DMS 273 (cell line): ENCODE measurements at regions not wholly inside any gene's neighbourhood (a gene's known extent, or its start where the extent isn't known, plus 50 kb on each side); places are given as distances from the start of the nearest gene placed in this dataset.
"Not testable (repeated sequence)": the region's sequence is repeated elsewhere in the genome, so short reads cannot be mapped to it uniquely, and the experiment has no call there.

Source experiments
- DNase-seq: peaks from one replicate; lab custom pipeline; 2025; ENCODE audit not compliant: unreplicated experiment; lab: John Stamatoyannopoulos, UW

DNA sequence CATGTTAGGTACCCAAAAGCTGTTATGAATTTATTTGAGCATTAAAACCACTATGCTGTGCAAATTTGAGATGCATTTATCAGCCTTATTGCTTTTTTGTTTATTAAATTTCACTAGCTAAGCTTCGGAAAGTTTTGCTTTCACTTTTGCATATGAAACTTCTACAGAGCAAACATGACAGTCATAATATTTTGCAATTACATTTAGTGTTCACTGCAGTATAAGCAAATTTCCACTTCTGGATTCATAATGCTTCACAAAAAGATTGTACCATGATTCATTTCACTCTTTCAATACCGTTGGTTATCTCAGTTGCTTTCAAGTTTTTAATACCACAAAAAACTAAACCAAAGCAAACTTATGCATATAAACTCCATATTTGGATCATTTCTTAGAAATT, 228.7 kb upstream of the SLC8A1 start:
- DNase-seq, result no peak

DNA sequence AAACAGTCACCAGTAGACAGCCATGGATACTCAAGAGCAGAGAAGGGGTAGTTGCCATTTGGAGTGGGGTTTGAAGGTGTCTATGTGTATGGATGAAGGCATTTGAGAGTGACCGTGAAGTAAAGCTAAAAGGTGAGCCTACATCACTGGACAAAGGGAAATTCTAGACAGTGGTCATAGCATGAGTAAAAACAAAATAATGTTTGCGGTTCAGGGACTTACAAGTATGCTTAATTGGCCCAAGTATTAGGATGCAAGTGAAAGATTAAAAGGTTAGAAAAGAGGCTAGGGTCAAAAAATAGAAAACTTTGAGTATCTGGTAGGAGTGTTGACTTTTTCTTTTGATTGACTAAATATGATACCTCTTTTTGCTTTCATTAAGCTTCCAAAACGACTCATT, 238.1 kb upstream of the SLC8A1 start:
- no peak for DNase-seq

DNA sequence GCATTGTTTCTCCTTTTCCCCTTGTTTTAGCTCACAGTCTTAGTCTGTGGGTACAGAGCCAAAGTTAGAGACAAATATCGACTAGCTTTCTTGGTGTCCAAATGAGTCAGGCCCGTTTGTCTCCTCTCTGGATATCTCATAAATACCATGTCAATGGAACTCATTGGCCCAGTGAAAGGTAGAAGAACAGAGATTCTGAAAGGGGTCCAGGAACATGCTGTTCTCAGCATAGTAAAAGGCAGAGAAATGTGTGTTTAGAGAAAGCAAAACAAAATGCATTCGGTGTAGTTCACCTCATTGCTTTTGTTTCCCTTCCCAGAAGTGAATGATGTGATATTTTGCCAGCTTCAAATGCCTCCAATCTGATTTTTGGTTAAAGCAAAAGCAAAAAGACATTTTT, 238.6 kb upstream of the SLC8A1 start:
- no peak for DNase-seq

DNA sequence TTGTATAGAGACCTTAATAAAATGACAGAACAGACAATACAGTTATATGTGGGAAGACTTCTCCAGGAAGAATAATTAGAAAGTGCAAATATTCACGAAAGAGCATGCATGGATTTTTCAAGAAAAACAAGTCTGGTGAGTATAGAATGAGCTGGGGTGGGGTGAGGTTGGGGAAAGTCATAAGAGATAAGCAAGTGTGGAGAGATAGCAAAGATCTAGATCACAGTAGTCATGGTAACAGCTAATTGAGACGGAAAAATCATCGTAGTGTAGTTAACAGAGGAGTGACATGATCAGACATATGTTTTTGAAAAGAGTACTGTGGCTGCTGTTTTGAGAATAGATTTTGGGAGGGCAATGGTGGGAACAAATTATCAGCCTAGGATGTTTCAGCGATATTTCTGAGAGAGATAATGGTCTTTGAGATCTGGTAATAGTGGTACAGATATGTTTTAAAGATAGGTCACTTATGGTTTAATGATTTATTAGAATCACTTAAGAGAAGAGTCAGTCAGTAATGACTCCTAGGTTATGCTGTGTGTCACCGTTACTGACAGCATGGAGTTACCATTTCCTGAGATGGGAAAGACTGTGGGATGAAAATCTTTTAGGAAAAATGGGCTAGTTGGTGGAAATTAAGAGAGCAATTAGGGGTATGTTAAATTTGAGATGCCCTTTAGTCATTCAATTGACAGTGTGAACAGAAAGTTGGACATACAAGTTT, 248.5 kb upstream of the SLC8A1 start:
- DNase-seq, result no peak

DNA sequence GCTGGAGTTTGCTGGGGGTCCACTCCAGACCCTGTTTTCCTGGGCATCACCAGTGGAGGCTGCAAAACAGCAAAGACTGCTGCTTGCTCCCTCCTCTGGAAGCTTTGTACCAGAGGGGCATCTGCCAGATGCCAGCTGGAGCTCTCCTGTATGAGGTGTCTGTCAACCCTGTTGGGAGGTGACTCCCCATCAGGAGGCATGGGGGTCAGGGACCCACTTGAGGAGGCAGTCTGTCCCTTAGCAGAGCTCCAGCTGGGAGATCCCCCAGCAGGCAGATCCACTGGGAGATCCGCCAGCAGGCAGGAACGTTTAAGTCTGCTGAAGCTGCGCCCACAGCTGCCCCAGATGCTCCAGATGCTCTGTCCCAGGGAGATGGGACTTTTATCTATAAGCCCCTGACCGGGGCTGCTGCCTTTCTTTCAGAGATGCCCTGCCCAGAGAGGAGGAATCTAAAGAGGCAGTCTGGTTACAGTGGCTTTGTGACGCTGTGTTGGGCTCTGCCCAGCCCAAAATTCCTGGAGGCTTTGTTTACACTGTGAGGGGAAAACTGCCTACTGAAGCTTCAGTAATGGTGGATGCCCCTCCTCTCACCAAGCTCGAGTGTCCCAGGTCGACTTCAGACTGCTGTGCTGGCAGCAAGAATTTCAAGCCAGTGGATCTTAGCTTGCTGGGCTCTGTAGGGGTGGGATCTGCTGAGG, 260.5 kb upstream of the SLC8A1 start:
- not testable (repeated sequence) for DNase-seq

DNA sequence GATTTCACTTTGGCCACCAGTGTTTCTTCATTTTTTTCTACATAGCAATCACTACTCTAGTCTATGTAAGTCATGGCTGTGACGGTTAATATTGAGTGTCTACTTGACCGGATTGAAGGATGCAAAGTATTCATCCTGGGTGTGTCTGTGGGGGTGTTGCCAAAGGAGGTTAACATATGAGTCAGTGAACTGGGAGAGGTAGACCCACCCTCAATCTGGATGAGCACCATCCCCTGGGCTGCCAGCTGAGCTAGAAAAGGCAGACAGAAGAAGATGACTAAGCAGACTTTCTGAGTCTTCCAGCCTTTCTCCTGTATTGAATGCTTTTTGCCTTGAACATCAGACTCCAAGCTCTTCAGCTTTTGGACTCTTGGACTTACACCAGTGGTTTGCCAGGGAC, 265.0 kb upstream of the SLC8A1 start:
- no peak for DNase-seq

DNA sequence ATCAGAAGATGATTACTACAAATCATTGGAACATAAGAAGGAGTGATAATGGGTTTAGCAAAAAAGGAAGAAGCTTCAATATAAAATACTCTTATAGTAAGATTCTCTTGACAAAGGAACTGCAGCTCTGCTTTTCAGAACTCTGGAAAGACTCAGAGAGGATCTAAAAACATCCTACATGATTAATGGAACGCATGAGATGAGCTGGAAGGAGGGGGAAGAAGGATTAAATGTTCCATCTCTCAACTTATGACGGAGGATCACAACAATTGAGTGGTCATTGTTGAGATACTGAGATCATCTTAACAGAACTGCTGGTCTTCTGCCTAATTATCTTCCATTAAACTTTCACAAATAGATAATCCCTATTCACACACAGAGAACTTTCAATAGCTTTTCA, 267.5 kb upstream of the SLC8A1 start:
- DNase-seq, result no peak

DNA sequence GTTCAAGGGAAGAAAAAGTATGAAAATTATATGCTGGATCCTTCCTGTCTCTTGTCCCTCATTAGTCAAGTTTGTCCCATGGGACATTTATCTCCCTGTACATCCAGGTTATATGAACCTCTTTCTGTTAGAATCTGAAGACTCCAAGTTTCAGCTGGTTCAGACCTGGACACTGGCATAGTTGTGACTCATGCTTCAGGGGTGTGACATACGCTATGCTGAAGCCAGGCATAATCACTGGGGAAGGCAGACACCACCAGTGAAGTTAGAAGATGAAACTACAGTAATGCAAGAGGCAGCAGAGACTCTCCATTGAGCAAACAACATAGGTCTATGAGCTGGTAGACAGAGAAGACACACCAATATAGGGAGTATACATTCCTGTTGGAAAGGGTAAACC, 269.7 kb upstream of the SLC8A1 start:
- DNase-seq, result no peak

DNA sequence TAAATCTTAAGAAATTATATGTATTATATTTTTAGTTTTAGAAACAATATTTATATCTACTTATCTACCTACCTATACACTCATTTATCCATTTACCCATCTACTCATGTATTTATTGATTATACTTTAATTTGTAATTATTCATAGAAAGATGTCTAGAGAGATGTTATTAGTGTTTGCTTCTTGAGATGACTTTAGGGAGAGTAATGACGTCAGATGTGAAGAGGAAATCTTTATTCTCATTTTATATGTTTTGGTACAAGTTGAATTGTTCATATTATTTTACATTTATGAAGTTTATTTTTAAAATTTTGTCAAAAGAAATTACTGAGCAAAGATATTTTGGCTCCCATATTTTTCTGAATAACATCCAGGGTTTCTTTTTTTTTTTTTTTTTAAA, 271.3 kb upstream of the SLC8A1 start:
- DNase-seq, result no peak

DNA sequence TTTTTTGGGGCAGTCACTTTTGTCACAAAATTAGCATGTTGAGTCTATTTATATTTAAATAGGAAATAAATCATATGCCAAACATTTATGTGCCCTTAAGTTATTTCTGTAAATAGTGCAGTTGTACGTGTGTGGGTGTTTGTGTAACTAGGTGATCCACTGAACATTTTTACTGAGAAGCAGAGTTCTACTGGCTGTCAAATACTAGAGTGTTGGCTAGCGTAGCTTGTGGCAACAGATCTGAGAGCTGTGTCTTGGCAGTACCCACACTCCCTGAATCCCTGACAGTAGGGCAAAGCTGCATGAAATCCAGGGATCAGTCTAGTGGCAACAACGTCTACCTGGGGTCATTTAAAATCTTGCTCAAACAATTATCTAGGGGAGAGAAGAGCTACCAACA, 273.1 kb upstream of the SLC8A1 start:
- DNase-seq, result no peak

DNA sequence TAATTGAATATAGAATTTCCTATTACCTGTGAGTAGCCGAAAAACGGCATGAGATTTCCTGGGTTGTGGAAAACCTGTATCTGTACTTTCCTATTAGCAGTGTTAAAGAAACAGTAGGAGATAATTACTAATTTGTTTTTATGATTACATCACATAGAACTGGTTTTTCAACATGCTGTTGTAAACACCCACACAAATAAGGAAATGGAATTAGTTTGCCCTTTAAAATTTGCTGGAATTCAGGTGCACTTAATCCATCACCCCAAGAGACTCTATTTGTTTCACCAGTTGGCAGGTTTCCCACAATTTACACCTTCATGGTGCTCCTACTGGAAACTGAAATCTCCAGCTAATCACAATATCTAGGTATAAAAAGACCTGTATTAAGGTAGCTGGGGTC, 274.1 kb upstream of the SLC8A1 start:
- DNase-seq, result no peak

DNA sequence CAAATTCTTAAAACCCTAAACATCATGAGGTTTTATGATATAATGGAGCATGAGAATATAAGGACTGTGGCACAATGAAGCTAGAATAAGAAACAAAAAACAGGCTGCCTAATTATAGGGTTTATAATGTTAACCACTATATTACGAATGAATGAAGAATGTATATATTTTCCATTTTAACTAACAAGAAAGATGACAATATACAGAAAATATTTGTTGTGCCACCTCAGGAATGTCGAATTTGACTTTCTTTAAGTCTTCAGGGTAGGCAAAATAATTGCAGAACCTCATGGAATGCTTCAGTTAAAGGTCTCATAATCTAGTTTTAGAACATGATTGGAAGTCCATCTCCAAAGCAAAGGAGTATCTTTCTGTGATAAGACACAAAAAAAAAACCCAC, 282.9 kb upstream of the SLC8A1 start:
- no peak for DNase-seq

DNA sequence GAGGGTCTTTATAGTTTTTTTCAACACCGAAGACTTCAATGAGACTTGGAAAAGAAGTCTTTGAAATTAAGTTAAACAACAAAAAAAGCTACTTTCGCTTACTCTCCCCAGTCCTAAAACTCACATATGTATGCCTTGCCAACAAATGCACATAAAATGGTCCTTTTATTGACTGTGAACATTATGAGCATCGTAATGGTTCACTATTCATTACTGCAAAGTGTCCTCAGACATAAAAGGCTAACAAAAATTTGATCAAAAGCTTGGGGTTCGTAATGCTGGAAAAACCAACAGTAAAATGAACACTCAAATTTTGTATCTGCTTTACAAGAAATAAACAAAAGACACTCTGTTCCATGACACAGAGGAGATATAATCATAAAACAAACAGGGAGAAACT, 285.3 kb upstream of the SLC8A1 start:
- no peak for DNase-seq

DNA sequence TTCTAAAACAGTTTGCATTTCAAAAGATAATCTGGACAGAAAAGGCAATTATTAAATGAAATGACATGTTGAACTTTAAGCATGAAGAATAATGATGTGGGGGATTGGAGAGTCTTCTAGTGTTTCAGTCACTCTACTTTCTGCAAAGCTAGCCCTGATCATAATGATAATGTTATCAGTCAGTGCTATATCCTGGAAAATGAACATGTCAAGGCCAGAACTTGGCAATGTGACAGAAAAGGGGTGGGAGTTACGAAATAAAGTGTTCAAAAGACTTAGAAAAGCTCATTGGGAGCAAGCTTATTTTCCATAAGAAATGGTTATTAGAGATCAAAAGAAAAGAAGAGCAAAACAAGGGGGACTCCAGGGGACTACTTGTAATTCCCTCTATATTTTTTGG, 288.5 kb upstream of the SLC8A1 start:
- peak; percentile 4 for DNase-seq

DNA sequence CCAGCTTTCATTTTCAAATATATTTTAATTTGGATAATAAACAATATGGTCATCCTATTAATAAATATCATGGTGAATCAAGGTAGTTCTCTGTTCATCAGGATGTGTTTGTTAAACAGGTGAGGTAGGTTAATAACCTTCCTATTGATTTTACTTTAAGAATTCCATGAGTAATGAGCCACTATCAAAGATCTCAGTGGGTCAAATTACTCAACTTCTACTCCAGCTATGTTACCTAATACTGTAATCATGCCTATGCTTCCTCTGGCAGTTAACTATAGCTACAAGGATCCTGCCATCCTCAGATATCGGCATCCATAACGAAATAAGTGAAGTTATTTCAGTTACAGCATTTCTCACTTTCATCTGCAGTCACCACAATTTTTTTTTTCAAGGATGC, 289.6 kb upstream of the SLC8A1 start:
- no peak for DNase-seq

DNA sequence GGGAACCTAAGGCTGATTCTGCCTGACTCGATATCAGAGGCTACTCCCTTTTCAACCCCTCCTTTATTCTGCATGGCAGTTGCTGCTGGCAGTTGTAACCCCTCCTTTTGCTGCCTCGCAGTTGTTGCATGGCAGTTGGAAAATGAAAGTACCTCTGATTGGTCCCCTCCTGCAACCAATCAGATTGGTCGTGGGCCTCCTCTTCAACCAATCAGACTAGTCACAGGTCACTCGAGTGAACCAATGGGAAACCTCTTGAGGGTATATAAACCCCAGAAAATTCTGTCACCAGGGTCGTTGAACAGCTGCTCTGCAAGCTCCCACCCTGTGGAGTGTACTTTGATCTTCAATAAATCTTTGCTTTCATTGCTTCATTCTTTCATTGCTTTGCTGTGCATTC, 294.3 kb upstream of the SLC8A1 start:
- peak; percentile 4 for DNase-seq

DNA sequence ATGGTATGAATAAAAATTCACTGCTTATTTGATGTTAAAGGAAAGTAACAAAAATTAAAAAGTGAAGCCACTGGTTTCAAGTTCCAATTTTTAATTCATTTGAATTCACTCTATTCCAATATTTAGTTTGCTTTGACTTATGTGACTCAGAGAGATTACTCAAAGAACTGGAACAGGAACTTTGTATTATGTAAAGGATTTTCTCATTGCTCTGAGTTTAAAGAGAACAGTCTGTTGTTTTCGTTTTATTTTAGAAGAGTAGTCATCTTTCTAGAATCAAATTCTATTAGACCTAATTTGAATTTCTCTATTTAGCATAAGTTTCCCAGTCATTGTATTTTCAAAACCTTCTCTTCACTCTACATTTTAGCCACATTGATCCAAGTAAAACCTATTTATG, 300.1 kb upstream of the SLC8A1 start:
- DNase-seq, result no peak

DNA sequence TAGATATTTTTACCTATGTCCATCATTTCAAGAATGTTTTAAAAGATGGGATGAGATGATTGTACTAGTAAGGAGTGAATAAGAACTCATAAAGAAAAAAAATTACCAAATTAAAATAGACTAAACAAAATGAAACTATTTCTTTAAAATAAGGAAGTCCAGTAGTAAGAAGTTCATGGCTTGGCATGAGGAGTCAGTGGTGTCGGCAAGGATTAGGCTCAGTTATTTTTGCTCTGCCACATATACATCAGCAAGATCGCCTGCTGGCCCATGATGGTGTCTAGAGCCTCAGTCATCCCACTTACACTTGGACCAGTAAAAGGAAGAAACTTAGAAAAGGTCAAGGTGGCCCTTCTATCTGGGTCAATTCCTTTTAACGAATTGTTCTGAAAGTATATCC, 300.9 kb upstream of the SLC8A1 start:
- no peak for DNase-seq

DNA sequence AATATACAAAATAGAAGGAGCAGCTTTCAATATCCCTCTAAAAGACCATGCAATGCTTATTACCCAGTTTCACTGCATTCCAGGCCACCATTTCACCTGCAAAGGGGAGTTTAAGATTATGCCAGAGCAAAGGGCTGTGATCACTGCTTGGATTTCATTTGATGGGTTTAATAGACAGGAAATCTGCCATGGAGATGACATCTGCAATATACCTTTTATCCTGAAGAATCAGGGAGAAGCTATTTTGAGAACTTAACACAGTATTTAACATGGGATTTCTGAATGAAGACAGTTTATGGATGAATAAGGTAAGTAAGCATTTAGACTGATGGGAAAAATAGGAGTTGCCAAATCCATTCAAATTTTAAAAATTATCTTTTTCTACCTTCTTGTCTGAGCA, 303.0 kb upstream of the SLC8A1 start:
- no peak for DNase-seq

DNA sequence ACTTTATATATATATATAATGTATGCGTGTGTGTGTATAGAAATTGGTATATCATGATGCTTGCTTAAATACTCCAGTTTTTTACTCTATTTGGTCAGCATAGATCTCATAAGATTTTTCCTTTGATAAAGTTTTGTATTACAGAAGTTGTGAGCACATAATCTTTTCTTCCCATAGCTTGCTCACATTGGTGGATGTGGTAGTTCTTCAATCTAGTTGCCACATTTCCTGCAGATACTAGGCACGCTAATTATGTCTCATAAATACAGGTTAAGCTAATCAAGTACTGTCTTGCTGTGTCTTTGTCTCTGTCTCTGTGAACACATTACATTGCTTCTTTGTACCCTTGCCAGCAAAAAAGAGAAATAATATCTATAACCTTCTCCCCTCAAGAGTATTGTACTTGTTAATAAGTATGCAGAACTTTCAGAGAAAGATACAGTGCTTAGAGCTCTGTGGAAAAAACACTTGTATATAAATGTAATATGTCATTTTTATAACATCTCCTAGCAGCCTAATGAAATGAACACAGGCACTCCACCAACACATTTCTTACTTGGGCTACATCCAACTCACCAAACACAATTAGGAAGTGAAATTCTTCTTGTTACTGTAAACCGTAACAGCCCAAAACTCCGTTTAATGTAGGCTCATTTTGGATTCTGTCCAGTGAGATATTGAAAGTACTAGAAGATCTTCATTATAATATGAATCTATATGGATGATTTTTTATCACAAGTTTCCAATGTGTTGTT, 306.7 kb upstream of the SLC8A1 start:
- DNase-seq, result peak; percentile 1

DNA sequence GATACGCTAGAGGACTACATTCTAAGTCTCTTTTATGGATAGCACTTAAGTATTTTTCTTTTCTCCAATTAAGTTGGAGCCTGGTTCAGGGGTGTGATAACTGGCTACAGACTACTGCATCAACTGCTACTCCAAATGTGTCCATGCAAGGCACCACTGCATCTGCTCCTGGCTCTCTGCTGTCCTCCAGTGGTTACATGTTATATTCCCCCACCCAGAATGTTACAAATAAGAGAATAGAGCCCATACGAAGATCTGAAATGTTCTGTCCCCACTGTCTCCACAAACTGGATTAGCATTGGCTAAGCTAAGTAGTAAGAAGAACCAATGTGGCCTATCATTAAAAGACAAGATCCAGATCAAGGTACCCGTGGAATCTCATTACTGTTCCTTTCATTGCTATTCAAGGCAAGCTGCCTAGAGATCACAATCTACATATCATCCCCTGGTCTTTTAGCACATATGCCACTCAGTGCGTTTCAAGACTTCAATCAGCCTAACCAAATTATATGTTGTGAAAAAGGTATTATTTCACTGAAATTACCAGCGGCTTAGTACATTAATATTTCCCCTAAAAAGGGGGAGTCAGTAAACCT, 308.3 kb upstream of the SLC8A1 start:
- peak; percentile 64 for DNase-seq

DNA sequence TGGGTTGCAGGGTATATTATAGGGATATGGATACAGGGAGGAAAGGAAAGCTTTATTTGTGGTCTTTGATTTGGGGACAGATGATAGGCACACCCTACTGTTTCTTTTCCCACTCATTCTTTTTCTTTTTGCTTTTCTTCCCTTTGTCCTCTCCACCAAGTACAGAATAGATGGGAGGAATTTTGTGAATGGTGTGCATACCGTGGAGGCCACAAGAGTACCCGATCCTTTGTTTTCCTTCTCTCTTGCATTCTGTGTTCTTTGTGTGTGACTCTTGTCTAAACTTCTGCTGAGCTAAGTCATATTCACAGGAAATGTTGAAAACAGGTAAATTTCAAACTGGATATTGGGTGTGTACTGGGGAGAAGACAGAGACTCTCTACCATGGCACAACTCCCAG, 321.4 kb upstream of the SLC8A1 start:
- DNase-seq, result no peak
